Right lobe of liver (tissue), 4 donors: ENCODE measurements at regions not wholly inside any gene's neighbourhood (a gene's known extent, or its start where the extent isn't known, plus 50 kb on each side); places are given as distances from the start of the nearest gene placed in this dataset.

Source experiments
- CTCF ChIP-seq, 4 donors: fragments of 200-600 bp in 3 of 4; fragments of 450-650 bp in 1 of 4; IDR thresholded peaks; one replicate each; pipeline versions ENCODE4 v1.5.1 to v1.8.0; 2016 to 2022; ENCODE audit warnings: antibody characterized with exemption in 4 of 4, mild to moderate bottlenecking in 2 of 4
- POLR2A ChIP-seq: fragments of 450-650 bp; IDR thresholded peaks from one replicate; pipeline ENCODE4 v1.6.1; 2017; ENCODE audit warnings: antibody characterized with exemption, mild to moderate bottlenecking
- donor health status: DM: no; HTN: no; CAD: no.
- donor health status: DM: no; HTN: no; CAD: no.
- donor health status: DM: no; HTN: yes; CAD: no.

- TF ChIP-seq CTCF (IDR thresholded peaks at IDR 0.05) (no peak), POLR2A (no peak)
Observed at GRCh38 chr10:111209692-111210091, 132.9 kb downstream of the ADRA2A start.
